ENCODE measurements at regions not wholly inside any gene's neighbourhood (a gene's known extent, or its start where the extent isn't known, plus 50 kb on each side); places are given as distances from the start of the nearest gene placed in this dataset.

GRCh38 chr3:117626577-117626976, 917.0 kb downstream of the TUSC7 start:
- no peak overlapping the region for H3K4me3 ChIP-seq (ENCODE audit: low read depth, low read length)
- TF ChIP-seq CTCF (conservative IDR thresholded peaks at IDR 0.05; ENCODE audit: low read depth, low read length) = no peak
- DNase-seq (ENCODE audit: low read depth) = no peak

DNA sequence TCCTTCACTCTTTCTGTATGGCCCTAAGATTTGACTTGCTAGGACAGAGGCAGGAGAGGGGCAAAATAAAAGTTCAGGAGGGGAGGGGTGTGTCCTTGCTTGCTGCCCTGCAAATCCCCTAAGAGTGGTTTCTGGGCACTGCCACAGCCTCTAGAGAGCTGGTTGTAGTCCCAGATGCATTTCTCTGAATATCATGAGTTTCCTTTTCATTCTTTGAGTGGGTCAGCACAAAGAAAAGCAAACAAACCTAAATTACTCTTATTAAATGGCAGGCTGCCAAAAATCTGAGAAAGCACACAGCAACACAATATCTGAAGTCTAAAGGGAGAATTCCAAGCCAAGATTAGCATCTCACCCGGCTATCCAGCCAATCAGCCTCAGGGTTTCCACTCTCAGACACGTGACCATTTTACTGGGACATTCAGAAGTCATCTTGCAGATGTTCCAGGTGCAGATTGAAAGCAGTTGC, 919.3 kb downstream of the TUSC7 start:
- no peak overlapping the region for H3K4me3 ChIP-seq (ENCODE audit: low read depth, low read length)
- DNase-seq (ENCODE audit: low read depth) = no peak
- TF ChIP-seq CTCF (conservative IDR thresholded peaks at IDR 0.05; ENCODE audit: low read depth, low read length) = no peak

DNA sequence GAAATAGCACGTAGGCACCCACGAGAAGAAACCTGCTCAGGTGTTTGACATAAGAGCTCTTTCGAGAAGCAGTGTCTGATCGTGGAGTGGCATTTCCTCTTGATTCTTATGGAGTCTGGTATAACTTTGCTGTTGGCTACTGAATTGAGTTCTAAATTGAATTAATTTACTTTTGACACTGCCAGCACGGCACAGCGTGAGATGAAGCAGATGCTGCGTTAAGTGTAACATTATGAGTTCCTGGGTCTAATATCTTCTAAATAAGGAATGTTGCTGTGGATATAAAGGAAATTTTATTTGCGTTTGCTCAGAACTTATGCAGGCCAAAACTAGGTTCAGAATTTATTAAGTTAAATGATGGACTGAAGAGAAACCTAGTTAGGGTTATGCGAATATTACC, 919.9 kb downstream of the TUSC7 start:
- TF ChIP-seq CTCF (conservative IDR thresholded peaks at IDR 0.05; ENCODE audit: low read depth, low read length) = no peak
- DNase-seq (ENCODE audit: low read depth) = no peak
- H3K4me3 ChIP-seq (ENCODE audit: low read depth, low read length) = no peak overlapping the region

DNA sequence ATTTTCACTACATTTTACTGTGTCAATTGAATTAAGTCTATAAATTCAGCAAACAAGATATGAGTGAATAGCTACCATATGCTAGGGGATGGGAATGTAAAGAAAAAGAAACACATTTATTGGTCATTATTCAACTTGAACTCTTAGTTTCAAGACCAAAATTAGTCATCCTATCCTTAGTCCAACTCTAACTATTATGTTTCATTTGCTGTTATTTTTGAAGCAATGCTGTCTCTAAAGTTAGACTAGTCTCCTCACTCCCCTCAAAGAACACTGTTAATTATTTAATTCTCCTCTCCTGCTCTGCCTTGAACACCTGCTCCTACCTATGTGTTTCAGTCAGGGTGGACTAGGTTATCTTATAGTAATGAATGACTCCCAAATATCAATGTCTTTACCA, 920.9 kb downstream of the TUSC7 start:
- TF ChIP-seq CTCF (conservative IDR thresholded peaks at IDR 0.05; ENCODE audit: low read depth, low read length) = no peak

GRCh38 chr3:117630885-117631284, 921.3 kb downstream of the TUSC7 start:
- H3K4me3 ChIP-seq (ENCODE audit: low read depth, low read length) = no peak overlapping the region
- TF ChIP-seq CTCF (conservative IDR thresholded peaks at IDR 0.05; ENCODE audit: low read depth, low read length) = no peak
- DNase-seq (ENCODE audit: low read depth) = no peak

More for the DNA sequence above, 920.9 kb downstream of the TUSC7 start:
- no peak for DNase-seq (ENCODE audit: low read depth)
- H3K4me3 ChIP-seq (ENCODE audit: low read depth, low read length) = no peak overlapping the region

DNA sequence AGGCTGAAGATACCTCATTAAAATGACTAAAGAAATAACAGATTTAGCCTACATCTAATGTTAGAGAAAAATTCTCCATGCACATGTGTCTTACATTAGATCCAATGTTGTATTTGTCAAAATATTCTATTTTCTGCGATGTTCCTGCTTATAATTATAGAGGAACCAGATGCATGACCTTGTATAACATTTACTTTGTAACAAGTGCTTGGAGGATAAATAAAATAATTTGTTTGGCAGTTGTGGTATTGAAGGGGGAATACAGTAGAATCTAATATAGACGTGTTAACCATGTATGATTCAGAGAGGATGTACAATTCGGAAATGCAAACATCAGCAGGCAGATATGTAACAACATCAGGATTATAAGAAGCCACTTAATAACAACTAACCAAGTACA, 922.2 kb downstream of the TUSC7 start:
- no peak overlapping the region for H3K4me3 ChIP-seq (ENCODE audit: low read depth, low read length)
- TF ChIP-seq CTCF (conservative IDR thresholded peaks at IDR 0.05; ENCODE audit: low read depth, low read length) = no peak
- no peak for DNase-seq (ENCODE audit: low read depth)

DNA sequence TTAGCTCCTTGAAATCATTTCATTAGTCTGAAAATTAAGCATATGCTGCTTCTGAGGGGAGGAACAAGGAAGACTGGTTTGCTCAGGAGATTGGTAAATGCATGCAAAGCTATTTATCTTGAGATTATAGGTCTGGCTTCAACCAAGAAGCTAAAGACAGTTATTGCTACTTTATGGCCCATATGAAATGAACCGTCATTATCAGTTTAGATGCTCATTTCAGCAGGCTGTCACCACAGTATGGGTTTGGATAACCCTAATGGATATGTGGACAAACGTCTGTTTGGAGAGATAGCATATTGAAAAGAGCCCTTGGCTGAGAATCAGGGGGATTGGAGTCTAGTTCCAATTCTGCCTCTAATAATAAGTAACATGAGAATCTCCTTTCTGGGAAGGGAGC, 922.6 kb downstream of the TUSC7 start:
- DNase-seq (ENCODE audit: low read depth) = no peak
- TF ChIP-seq CTCF (conservative IDR thresholded peaks at IDR 0.05; ENCODE audit: low read depth, low read length) = no peak
- H3K4me3 ChIP-seq (ENCODE audit: low read depth, low read length) = no peak overlapping the region

Data from epithelial cell of proximal tubule (primary cell).